Sigmoid colon (tissue), 6 donors: ENCODE measurements at regions not wholly inside any gene's neighbourhood (a gene's known extent, or its start where the extent isn't known, plus 50 kb on each side); places are given as distances from the start of the nearest gene placed in this dataset.

ENCODE experiments used
- DNase-seq: peaks from one replicate; pipeline ENCODE4 v3.0.0-alpha.2; 2019
- H3K27ac ChIP-seq, 4 donors: fragments of 200-600 bp; sonication (generic); one replicate each; pipeline ENCODE4 v1.5.1; 2016 to 2019; ENCODE audit warnings: mild to moderate bottlenecking in 1 of 4
- H3K27me3 ChIP-seq, 3 donors: fragments of 200-600 bp; sonication (generic); one replicate each; pipeline ENCODE4 v1.5.1; 2019; ENCODE audit warnings: mild to moderate bottlenecking in 1 of 3
- H3K36me3 ChIP-seq, 4 donors: fragments of 200-600 bp; sonication (generic); one replicate each; pipeline ENCODE4 v1.5.1; 2016 to 2019
- H3K4me1 ChIP-seq, 4 donors: fragments of 200-600 bp; sonication (generic); one replicate each; pipeline ENCODE4 v1.5.1; 2017 to 2019
- H3K4me3 ChIP-seq, 4 donors: fragments of 200-600 bp; sonication (generic); one replicate each; pipeline ENCODE4 v1.5.1; 2017 to 2019; ENCODE audit warnings: mild to moderate bottlenecking in 2 of 4, moderate library complexity in 1 of 4
- H3K9me3 ChIP-seq, 4 donors: fragments of 200-600 bp in 3 of 4; sonication (generic) in 3 of 4; one replicate each; pipeline versions ENCODE4 v1.5.1 to v1.6.1; 2013 to 2019
- CTCF ChIP-seq, 4 experiments: fragments of 450-650 bp in 3 of 4; fragments of 200-600 bp in 1 of 4; IDR thresholded peaks; one replicate each; pipeline ENCODE4 v1.5.1; 2016 to 2019; ENCODE audit warnings: antibody characterized with exemption in 4 of 4, mild to moderate bottlenecking in 3 of 4, moderate library complexity in 2 of 4
- EP300 ChIP-seq, 4 donors: sonication (generic); formaldehyde crosslinking; IDR thresholded peaks; one replicate each; pipeline ENCODE4 v1.6.1; 2017; ENCODE audit warnings: antibody characterized with exemption in 4 of 4
- POLR2A ChIP-seq, 2 donors: fragments of 450-650 bp; IDR thresholded peaks; one replicate each; pipeline ENCODE4 v1.6.1; 2016; ENCODE audit warnings: antibody characterized with exemption in 2 of 2, mild to moderate bottlenecking in 2 of 2, moderate library complexity in 2 of 2
- POLR2AphosphoS5 ChIP-seq, 4 donors: sonication (generic); formaldehyde crosslinking; IDR thresholded peaks; one replicate each; pipeline ENCODE4 v1.6.1; 2017; ENCODE audit warnings: antibody characterized with exemption in 4 of 4
- WGBS, 2 donors: extraction: QIAGEN DNeasy Blood & Tissue Kit; methylation state at CpG; one replicate each; pipeline ENCODE4 v1.1.7; 2013; 5-methylcytosine and 5-hydroxymethylcytosine counted together
- intact Hi-C: fragments of 100-400 bp; cut with DNase I; formaldehyde crosslinking; loops from one replicate; pipeline ENCODE4 v1.15.1; 2023
- donor health status: healthy with polysubstance abuse.
- donor health status: healthy.

GRCh38 chr1:25107643-25108010 lies 124.7 kb downstream of the SYF2 start:
- no peaks in the 10 kb centered on the region for H3K36me3 ChIP-seq
- peaks cover 0 to 13% (median 5%) of the 10 kb centered on the region in 3 donors for H3K27me3 ChIP-seq
- H3K4me1 ChIP-seq: no peaks in the 10 kb centered on the region
- no peak overlapping the region for H3K4me3 ChIP-seq
- peaks cover 0 to 5% (median 3%) of the 10 kb centered on the region in 4 donors for H3K9me3 ChIP-seq
- WGBS, 2 donors: 87 to 93% methylated on average over 9 of the region's 9 CpGs
- intact Hi-C loops: no loop called here
- DNase-seq: no peak
- TF ChIP-seq POLR2A (IDR thresholded peaks at IDR 0.05) (no peak), POLR2AphosphoS5 (IDR thresholded peaks at IDR 0.05) (no peak), EP300 (IDR thresholded peaks at IDR 0.05) (no peak), CTCF (IDR thresholded peaks at IDR 0.05) (no peak)
- H3K27ac ChIP-seq: no peak overlapping the region

- TF ChIP-seq POLR2AphosphoS5 (IDR thresholded peaks at IDR 0.05) (no peak), EP300 (IDR thresholded peaks at IDR 0.05) (no peak), POLR2A (IDR thresholded peaks at IDR 0.05) (no peak), CTCF (IDR thresholded peaks at IDR 0.05) (no peak)
- no peak for DNase-seq
- no peak overlapping the region for H3K27ac ChIP-seq
- no peaks in the 10 kb centered on the region for H3K4me1 ChIP-seq
- H3K27me3 ChIP-seq: peaks cover 0 to 15% (median 5%) of the 10 kb centered on the region in 3 donors
- intact Hi-C loops: no loop called here
- 38 to 78% methylated on average over 20 of the region's 20 CpGs for WGBS, 2 donors
- peaks cover 0 to 5% (median 3%) of the 10 kb centered on the region in 4 donors for H3K9me3 ChIP-seq
- H3K36me3 ChIP-seq: no peaks in the 10 kb centered on the region
- H3K4me3 ChIP-seq: no peak overlapping the region
Observed at GRCh38 chr1:25106976-25107642, 125.2 kb downstream of the SYF2 start.

- H3K27ac ChIP-seq: no peak overlapping the region
- no peaks in the 10 kb centered on the region for H3K36me3 ChIP-seq
- peaks cover 0 to 5% (median 3%) of the 10 kb centered on the region in 4 donors for H3K9me3 ChIP-seq
- 69 to 77% methylated on average over 5 of the region's 5 CpGs for WGBS, 2 donors
- TF ChIP-seq CTCF (IDR thresholded peaks at IDR 0.05) (no peak), POLR2AphosphoS5 (IDR thresholded peaks at IDR 0.05) (no peak), EP300 (IDR thresholded peaks at IDR 0.05) (no peak), POLR2A (IDR thresholded peaks at IDR 0.05) (no peak)
- H3K4me3 ChIP-seq: no peak overlapping the region
- H3K27me3 ChIP-seq: peaks cover 0 to 16% (median 5%) of the 10 kb centered on the region in 3 donors
- intact Hi-C loops: no loop called here
- no peak for DNase-seq
- H3K4me1 ChIP-seq: no peaks in the 10 kb centered on the region
Observed at GRCh38 chr1:25106352-25106751, 126.0 kb downstream of the SYF2 start.

GRCh38 chr1:25105836-25106235 lies 126.5 kb downstream of the SYF2 start:
- peaks cover 0 to 5% (median 3%) of the 10 kb centered on the region in 4 donors for H3K9me3 ChIP-seq
- WGBS, 2 donors: 25 to 66% methylated on average over 4 of the region's 4 CpGs
- H3K4me3 ChIP-seq: no peak overlapping the region
- H3K4me1 ChIP-seq: no peaks in the 10 kb centered on the region
- peaks cover 0 to 16% (median 5%) of the 10 kb centered on the region in 3 donors for H3K27me3 ChIP-seq
- no peak overlapping the region for H3K27ac ChIP-seq
- intact Hi-C loops: no loop called here
- H3K36me3 ChIP-seq: no peaks in the 10 kb centered on the region
- DNase-seq: no peak
- TF ChIP-seq EP300 (IDR thresholded peaks at IDR 0.05): no peak

GRCh38 chr1:25104932-25105561 lies 127.3 kb downstream of the SYF2 start:
- Histone ChIP-seq H3K4me1 (no peaks in the 10 kb centered on the region), H3K36me3 (no peaks in the 10 kb centered on the region), H3K27ac (no peak overlapping the region), H3K27me3 (peaks cover 0 to 16% (median 5%) of the 10 kb centered on the region in 3 donors), H3K9me3 (peaks cover 0 to 5% (median 2%) of the 10 kb centered on the region in 4 donors), H3K4me3 (no peak overlapping the region)
- DNase-seq: no peak
- intact Hi-C loops: no loop called here
- TF ChIP-seq EP300 (IDR thresholded peaks at IDR 0.05): no peak
- no peak for TF ChIP-seq POLR2A (IDR thresholded peaks at IDR 0.05)
- no peak for TF ChIP-seq CTCF (IDR thresholded peaks at IDR 0.05)
- TF ChIP-seq POLR2AphosphoS5 (IDR thresholded peaks at IDR 0.05): no peak
- 64 to 87% methylated on average over 1 of the region's 1 CpG for WGBS, 2 donors
